ENCODE measurements at regions not wholly inside any gene's neighbourhood (a gene's known extent, or its start where the extent isn't known, plus 50 kb on each side); places are given as distances from the start of the nearest gene placed in this dataset.
"Not testable (repeated sequence)": the region's sequence is repeated elsewhere in the genome, so short reads cannot be mapped to it uniquely, and the experiment has no call there.

GRCh38 chr10:35808344-35808743 is 166.2 kb upstream of the FZD8 start:
- DNase-seq: no peak

DNA sequence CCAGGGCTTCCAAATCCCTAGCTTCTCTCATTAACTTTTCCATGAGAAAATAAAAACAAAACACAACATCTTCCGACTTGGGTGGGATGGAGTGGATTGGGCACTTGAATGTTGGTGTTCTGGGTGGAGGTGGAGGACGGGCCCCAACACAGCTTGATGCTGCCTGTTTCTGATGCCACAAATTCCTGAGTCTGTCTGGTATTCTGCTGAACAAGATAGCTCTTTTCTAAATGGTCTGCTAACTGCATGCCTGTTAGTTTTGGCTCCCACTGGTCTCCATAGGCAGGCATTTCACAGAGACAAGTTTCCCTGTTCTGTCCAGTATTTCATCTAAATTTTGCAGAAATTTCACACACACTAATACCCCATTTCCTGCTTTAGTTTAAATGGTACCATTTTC is 160.9 kb upstream of the FZD8 start:
- no peak for DNase-seq

DNA sequence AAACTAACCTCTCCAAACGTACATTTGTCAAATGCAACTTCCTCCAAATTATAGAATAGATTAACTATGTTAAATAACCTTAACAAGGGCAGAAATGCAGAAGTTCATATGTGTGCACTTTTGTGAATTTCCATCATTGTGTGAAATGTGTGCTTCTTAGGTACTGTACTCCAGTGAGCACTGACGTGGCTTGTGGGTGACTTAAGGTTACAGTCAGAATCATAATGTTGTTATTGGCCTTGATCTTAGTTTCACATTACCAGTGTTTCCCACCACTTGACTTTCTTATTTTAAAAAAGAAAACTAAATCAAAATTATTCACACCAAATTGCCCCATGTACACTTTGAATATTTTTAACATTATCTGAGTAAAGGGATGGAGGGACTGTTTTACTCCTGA is 155.1 kb upstream of the FZD8 start:
- DNase-seq: no peak

DNA sequence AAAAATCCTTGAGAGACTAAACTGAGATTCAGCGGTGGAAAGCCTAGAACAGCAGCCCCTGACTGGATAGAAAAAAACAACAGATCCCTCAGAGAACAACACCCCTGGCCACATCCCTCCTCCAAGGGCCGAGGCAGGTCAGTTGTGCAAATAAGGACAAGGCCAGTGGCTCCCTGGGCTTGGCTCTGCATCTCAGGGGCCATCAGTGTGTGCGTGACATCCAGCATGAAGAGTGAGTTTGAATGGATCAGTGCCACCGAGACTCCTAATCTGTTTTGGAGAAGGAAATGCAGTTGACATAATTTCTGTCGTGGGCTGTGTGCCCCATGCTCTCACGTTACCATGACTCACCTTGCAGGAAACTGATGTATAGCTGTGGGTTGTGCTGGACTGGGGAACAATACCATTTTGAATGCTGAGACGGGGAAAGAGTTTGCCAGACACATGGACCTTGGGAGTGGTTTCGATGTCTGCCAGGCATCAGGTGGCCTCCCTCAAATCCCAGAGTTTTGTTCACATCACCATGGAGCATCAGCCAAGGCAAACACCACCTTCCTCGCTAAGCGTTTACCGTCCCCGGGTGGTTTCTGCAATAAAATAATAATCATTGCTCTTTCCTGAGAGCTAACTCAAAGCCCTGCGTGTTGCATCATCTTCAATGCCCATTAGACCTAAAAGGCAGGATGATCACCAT is 153.2 kb upstream of the FZD8 start:
- DNase-seq: no peak

DNA sequence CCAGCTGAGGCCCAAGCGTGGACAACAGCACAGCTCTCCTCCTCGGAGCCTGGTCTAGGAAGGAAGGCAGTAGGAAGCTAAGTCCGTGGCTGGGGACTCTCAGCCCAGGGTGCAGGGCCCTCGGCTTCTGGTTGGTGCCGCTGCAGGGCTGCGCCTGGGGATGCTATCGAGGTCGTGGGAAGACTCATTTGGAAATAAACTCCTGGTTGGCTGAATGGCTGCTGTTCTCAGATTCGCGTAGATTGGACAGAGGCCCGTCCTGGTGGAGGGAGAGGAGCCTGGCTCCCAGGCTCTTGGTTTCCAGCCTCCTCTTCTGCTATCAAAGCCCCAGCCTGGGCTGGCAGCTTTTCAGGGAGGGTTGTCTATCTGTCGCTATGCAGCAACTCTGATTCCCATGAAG is 152.6 kb upstream of the FZD8 start:
- no peak for DNase-seq

- no peak for DNase-seq
Observed at GRCh38 chr10:35792291-35792690, 150.2 kb upstream of the FZD8 start.

DNA sequence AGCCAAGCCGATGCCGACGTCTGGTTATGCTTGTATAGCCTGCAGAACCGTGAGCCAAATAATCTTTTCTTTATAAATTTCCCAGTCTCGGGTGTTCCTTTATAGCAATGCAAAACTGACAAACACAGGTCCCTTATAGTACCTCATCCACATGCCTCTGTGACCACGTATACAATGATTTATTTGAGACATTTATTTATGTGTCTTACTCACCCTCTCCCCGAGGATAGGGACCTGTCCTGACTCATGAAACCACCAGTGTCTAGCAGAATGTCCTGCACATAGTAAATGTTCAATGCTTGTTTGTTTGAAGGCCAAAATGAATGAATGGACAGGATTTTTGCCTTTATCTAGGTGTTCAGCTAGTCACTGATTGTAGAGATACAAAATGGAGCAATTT is 147.9 kb upstream of the FZD8 start:
- no peak for DNase-seq

DNA sequence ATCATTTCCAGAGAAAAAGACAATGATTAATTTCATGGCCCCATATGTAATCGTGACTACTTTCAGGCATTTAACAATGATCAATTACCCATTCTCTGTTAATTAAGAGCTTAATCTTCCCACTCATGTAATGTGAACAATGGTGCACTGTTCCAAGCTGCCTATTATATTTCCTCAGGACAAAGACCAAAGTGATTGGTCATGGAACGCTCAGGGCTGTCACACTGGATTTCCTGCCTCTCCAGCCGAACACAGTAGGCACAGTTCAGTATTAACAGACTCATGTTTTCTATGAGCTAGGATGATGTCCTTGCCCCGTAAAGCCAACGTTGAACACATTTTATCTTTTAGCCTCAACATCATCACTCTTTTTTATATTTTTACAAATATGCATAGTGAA is 142.7 kb upstream of the FZD8 start:
- DNase-seq: no peak

GRCh38 chr10:35783305-35783838 is 141.3 kb upstream of the FZD8 start:
- DNase-seq: peak; percentile 91

GRCh38 chr10:35781643-35782035 is 139.5 kb upstream of the FZD8 start:
- DNase-seq: no peak

- peak; percentile 46 for DNase-seq
Observed at GRCh38 chr10:35780970-35781642, 139.0 kb upstream of the FZD8 start.

GRCh38 chr10:35778306-35778705 is 136.2 kb upstream of the FZD8 start:
- DNase-seq: no peak

GRCh38 chr10:35776557-35776956 is 134.5 kb upstream of the FZD8 start:
- not testable (repeated sequence) for DNase-seq

DNA sequence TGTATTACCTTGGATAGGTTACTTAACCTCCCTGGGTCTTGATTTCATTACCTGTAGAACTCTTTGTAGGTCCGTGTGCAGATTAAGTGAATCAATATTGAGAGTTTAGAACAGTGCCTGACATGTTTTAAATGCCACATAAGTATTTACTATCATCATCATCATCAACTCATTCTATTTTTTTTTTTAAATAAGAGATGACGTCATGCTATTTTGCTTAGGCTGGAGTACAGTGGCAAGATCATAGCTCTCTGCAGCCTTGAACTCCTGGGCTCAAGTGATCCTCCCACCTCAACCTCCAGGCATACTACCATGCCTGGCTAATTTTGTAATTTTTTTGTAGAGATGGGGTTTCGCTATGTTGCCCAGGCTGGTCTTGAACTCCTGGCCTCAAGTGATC is 132.0 kb upstream of the FZD8 start:
- no peak for DNase-seq

GRCh38 chr10:35770817-35771355 is 128.8 kb upstream of the FZD8 start:
- no peak for DNase-seq

- no peak for DNase-seq
Observed at GRCh38 chr10:35769795-35770194, 127.7 kb upstream of the FZD8 start.

GRCh38 chr10:35768731-35769130 is 126.6 kb upstream of the FZD8 start:
- DNase-seq: no peak

GRCh38 chr10:35768011-35768410 is 125.9 kb upstream of the FZD8 start:
- no peak for DNase-seq

DNA sequence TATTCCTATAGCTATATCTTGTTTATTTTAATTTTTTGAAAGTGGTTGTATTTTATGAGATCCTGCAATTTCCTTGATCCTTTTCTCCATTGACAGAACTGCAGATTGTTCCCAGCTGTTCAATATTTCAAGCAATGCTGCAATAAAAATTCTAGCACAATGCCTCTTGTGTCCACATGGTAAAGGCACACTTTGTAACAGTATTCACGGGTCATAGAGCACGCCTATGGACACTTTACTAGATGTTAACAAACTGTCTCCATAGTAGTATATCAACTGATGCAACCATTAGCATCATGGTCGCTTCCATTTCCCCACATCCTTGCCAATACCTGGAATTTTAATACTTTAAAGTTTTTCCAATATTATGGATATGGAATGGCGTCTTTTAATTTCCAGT is 123.9 kb upstream of the FZD8 start:
- DNase-seq: no peak

GRCh38 chr10:35765066-35765527 is 123.0 kb upstream of the FZD8 start:
- no peak for DNase-seq

- no peak for DNase-seq
Observed at GRCh38 chr10:35762311-35763030, 120.4 kb upstream of the FZD8 start.

GRCh38 chr10:35758076-35758475 is 116.0 kb upstream of the FZD8 start:
- no peak for DNase-seq

DNA sequence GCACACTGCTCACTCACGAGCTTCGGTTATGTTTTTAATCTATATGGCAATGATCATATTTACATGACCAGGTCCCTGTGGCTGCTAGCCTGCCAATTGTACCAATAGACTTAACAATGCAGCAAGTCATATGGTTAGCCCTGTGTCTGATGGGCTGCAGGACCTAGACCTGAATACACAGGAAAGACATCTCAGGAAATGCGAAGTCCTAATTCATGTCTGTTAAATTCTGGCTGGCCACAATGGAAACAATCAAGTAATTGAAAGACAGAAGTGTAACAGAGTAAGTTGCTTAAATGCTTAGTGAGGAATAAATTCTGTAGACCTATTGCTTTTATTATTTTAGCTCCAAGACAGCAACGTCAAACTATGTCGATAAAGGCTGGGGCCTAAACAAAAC is 112.4 kb upstream of the FZD8 start:
- DNase-seq: no peak

Measured in kidney glomerular epithelial cell (primary cell).